ENCODE measurements at regions not wholly inside any gene's neighbourhood (a gene's known extent, or its start where the extent isn't known, plus 50 kb on each side); places are given as distances from the start of the nearest gene placed in this dataset.

- Histone ChIP-seq H2AFZ (ENCODE audit: control insufficient read depth, low read depth, low read length) (no peak overlapping the region), H3K4me3 (no peak overlapping the region), H3K27ac (ENCODE audit: control insufficient read depth, insufficient read depth) (no peak overlapping the region), H3K79me2 (ENCODE audit: control insufficient read depth, insufficient read depth, low read length) (no peaks in the 10 kb centered on the region), H3K9me3 (replicated peaks; ENCODE audit: control insufficient read depth, insufficient read depth, low read length) (no peaks in the 10 kb centered on the region), H3K4me2 (ENCODE audit: control insufficient read depth, insufficient read depth) (no peak overlapping the region), H3K9ac (ENCODE audit: control insufficient read depth, insufficient read depth, low read length) (no peak overlapping the region), H4K20me1 (ENCODE audit: control insufficient read depth, insufficient read depth) (no peaks in the 10 kb centered on the region), H3K27me3 (replicated peaks in 1 of 2; ENCODE audit: control insufficient read depth in 2 of 2, insufficient read depth in 2 of 2, low read length in 1 of 2) (no peaks in the 10 kb centered on the region), H3K36me3 (ENCODE audit: control insufficient read depth in 2 of 2, insufficient read depth in 2 of 2, low read length in 1 of 2) (no peaks in the 10 kb centered on the region), H3K4me1 (ENCODE audit: control insufficient read depth, insufficient read depth, low read length) (no peaks in the 10 kb centered on the region)
- BruUV-seq (replicated peaks) = no TSS peak
- RAD21 ChIA-PET (ENCODE audit: unreplicated experiment) = no interaction called here
- POLR2A ChIA-PET = no interaction called here
- ATAC-seq (no peak), DNase-seq (ENCODE audit: low read depth, low spot score) (no peak), FAIRE-seq (no peak)
- intact Hi-C loops (cut with micrococcal nuclease; ENCODE audit: unreplicated experiment) = no loop called here
- CTCF ChIA-PET = interaction anchor here (1.5 kb wide), 1 partner anchor 9 kb away, joined by 4 read pairs; no protein-coding TSS in a partner anchor
- no peak for TF ChIP-seq SMAD1 (IDR thresholded peaks at IDR 0.05; ENCODE audit: low read depth, partially characterized antibody)
- no peak for TF ChIP-seq ZNF207 (IDR thresholded peaks at IDR 0.05; ENCODE audit: borderline replicate concordance)
- no peak for TF ChIP-seq POU2F2 (IDR thresholded peaks at IDR 0.05; ENCODE audit: borderline replicate concordance, low read depth, low read length)
- TF ChIP-seq TARDBP (IDR thresholded peaks at IDR 0.05; ENCODE audit: borderline replicate concordance) = no peak
- in situ Hi-C loops (cut with MboI) = no loop called here
- SMC1A ChIA-PET (ENCODE audit: uncharacterized antibody, unreplicated experiment) = interaction anchor here (1.2 kb wide), 1 partner anchor 964 kb away, joined by 3 read pairs; no protein-coding TSS in a partner anchor
- WGBS (ENCODE audit: insufficient coverage, insufficient replicate concordance, low lambda C conversion rate, missing lambda C conversion rate) = 21% methylated on average over 1 of the region's 1 CpG
Observed at GRCh38 chr5:82599030-82599429, 320.9 kb upstream of the RPS23 start.

GRCh38 chr5:82597437-82597836 lies 319.3 kb upstream of the RPS23 start:
- H3K9me3 ChIP-seq (replicated peaks; ENCODE audit: control insufficient read depth, insufficient read depth, low read length) = no peaks in the 10 kb centered on the region
- CTCF ChIA-PET = interaction anchor here (1.4 to 1.5 kb wide), 2 partner anchors 8 to 247 kb away, joined by 3 to 4 read pairs; no protein-coding TSS in a partner anchor
- H3K4me1 ChIP-seq (ENCODE audit: control insufficient read depth, insufficient read depth, low read length) = no peaks in the 10 kb centered on the region
- H3K4me3 ChIP-seq = no peak overlapping the region
- no peaks in the 10 kb centered on the region for H3K27me3 ChIP-seq (replicated peaks in 1 of 2; ENCODE audit: control insufficient read depth in 2 of 2, insufficient read depth in 2 of 2, low read length in 1 of 2)
- no peak overlapping the region for H3K9ac ChIP-seq (ENCODE audit: control insufficient read depth, insufficient read depth, low read length)
- in situ Hi-C loops (cut with MboI) (no loop called here), intact Hi-C loops (cut with micrococcal nuclease; ENCODE audit: unreplicated experiment) (no loop called here)
- no TSS peak for BruUV-seq (replicated peaks)
- H3K79me2 ChIP-seq (ENCODE audit: control insufficient read depth, insufficient read depth, low read length) = no peaks in the 10 kb centered on the region
- FAIRE-seq = no peak
- no peak overlapping the region for H3K27ac ChIP-seq (ENCODE audit: control insufficient read depth, insufficient read depth)
- no peak for DNase-seq (ENCODE audit: low read depth, low spot score)
- no peak overlapping the region for H2AFZ ChIP-seq (ENCODE audit: control insufficient read depth, low read depth, low read length)
- H3K36me3 ChIP-seq (ENCODE audit: control insufficient read depth in 2 of 2, insufficient read depth in 2 of 2, low read length in 1 of 2) = no peaks in the 10 kb centered on the region
- TF ChIP-seq CTCF (IDR thresholded peaks at IDR 0.05 in 2 of 3, conservative IDR thresholded peaks at IDR 0.05 in 1 of 3; ENCODE audit: control insufficient read depth in 2 of 3, extremely low read depth in 1 of 3, insufficient read depth in 1 of 3, low read depth in 3 of 3, low read length in 3 of 3) (peak; percentile 6 to 30 (median 28); a peak in 2 of 6 replicates), PBX3 (IDR thresholded peaks at IDR 0.05; ENCODE audit: insufficient replicate concordance, low read depth, low read length) (no peak), RAD21 (IDR thresholded peaks at IDR 0.05; ENCODE audit: insufficient read depth, low read depth, low read length) (peak; percentile 23; the same call in 1 of the 2 replicates)
- SMC1A ChIA-PET (ENCODE audit: uncharacterized antibody, unreplicated experiment) = no interaction called here
- no peak overlapping the region for H3K4me2 ChIP-seq (ENCODE audit: control insufficient read depth, insufficient read depth)
- ATAC-seq = no peak
- H4K20me1 ChIP-seq (ENCODE audit: control insufficient read depth, insufficient read depth) = no peaks in the 10 kb centered on the region
- POLR2A ChIA-PET = no interaction called here
- RAD21 ChIA-PET (ENCODE audit: unreplicated experiment) = no interaction called here

All from GM12878 (cell line).